Kidney epithelial cell (primary cell): ENCODE measurements at regions not wholly inside any gene's neighbourhood (a gene's known extent, or its start where the extent isn't known, plus 50 kb on each side); places are given as distances from the start of the nearest gene placed in this dataset.

ENCODE experiments used
- DNase-seq: peaks from one replicate; pipeline ENCODE4 v3.0.0-alpha.2; 2010; ENCODE audit warnings: low read depth
- H3K27me3 ChIP-seq: 2 replicates; pipeline ENCODE4 v1.6.0; 2011; ENCODE audit warnings: low read length; ENCODE audit not compliant: control insufficient read depth, insufficient read depth
- H3K36me3 ChIP-seq: 2 replicates; pipeline ENCODE4 v1.5.1; 2011; ENCODE audit warnings: low read length; ENCODE audit not compliant: control insufficient read depth, insufficient read depth
- H3K4me3 ChIP-seq: 2 replicates; pipeline ENCODE4 v1.5.1; 2011; ENCODE audit warnings: low read depth, mild to moderate bottlenecking, control low read depth, low read length
- CTCF ChIP-seq: IDR thresholded peaks from 2 replicates; pipeline ENCODE4 v1.5.1; 2011; ENCODE audit warnings: mild to moderate bottlenecking, moderate library complexity, low read length, control low read depth, inconsistent platforms; ENCODE audit not compliant: insufficient read depth, poor library complexity, severe bottlenecking

GRCh38 chr3:113088616-113089015, 97.8 kb downstream of the GTPBP8 start:
- H3K27me3 ChIP-seq = no peaks in the 10 kb centered on the region

GRCh38 chr3:113091417-113091816, 100.6 kb downstream of the GTPBP8 start:
- DNase-seq = no peak
- no peaks in the 10 kb centered on the region for H3K27me3 ChIP-seq
- no peaks in the 10 kb centered on the region for H3K36me3 ChIP-seq
- TF ChIP-seq CTCF = no peak
- no peak overlapping the region for H3K4me3 ChIP-seq

More at GRCh38 chr3:113088616-113089015, 97.8 kb downstream of the GTPBP8 start:
- no peak for TF ChIP-seq CTCF
- no peak overlapping the region for H3K4me3 ChIP-seq
- DNase-seq = no peak
- H3K36me3 ChIP-seq = no peaks in the 10 kb centered on the region

- Histone ChIP-seq H3K36me3 (no peaks in the 10 kb centered on the region), H3K27me3 (no peaks in the 10 kb centered on the region), H3K4me3 (no peak overlapping the region)
- no peak for DNase-seq
- no peak for TF ChIP-seq CTCF
These were observed 102.0 kb downstream of the GTPBP8 start for GRCh38 chr3:113092746-113093145.

- Histone ChIP-seq H3K27me3 (no peaks in the 10 kb centered on the region), H3K4me3 (no peak overlapping the region), H3K36me3 (no peaks in the 10 kb centered on the region)
- no peak for TF ChIP-seq CTCF
- DNase-seq = no peak
These were observed 103.8 kb downstream of the GTPBP8 start for GRCh38 chr3:113094337-113095221.

GRCh38 chr3:113096188-113096892, 105.6 kb downstream of the GTPBP8 start:
- Histone ChIP-seq H3K4me3 (no peak overlapping the region), H3K27me3 (no peaks in the 10 kb centered on the region), H3K36me3 (no peaks in the 10 kb centered on the region)
- no peak for TF ChIP-seq CTCF
- DNase-seq = no peak
